ENCODE measurements at regions not wholly inside any gene's neighbourhood (a gene's known extent, or its start where the extent isn't known, plus 50 kb on each side); places are given as distances from the start of the nearest gene placed in this dataset.

DNA sequence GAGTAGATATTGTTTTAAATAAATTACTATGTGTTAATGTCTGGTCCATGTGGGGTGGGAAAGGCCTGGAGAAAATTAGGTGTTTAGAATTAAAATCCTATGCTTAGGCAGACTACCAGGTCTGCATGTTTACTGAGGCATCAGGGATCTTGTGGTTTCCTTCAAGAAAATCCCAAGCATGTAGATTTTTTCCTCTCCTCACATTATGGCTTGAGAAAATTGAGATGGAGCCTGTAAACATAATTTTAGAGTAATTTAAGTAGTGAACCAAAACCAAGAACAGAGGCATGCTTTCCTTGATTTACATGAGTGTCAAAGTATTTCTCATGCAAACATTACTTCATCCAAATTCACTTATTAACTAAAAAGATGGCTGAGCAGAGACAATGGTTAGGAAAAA lies 823.7 kb downstream of the AACS start:
- TF ChIP-seq, protein P1, sequence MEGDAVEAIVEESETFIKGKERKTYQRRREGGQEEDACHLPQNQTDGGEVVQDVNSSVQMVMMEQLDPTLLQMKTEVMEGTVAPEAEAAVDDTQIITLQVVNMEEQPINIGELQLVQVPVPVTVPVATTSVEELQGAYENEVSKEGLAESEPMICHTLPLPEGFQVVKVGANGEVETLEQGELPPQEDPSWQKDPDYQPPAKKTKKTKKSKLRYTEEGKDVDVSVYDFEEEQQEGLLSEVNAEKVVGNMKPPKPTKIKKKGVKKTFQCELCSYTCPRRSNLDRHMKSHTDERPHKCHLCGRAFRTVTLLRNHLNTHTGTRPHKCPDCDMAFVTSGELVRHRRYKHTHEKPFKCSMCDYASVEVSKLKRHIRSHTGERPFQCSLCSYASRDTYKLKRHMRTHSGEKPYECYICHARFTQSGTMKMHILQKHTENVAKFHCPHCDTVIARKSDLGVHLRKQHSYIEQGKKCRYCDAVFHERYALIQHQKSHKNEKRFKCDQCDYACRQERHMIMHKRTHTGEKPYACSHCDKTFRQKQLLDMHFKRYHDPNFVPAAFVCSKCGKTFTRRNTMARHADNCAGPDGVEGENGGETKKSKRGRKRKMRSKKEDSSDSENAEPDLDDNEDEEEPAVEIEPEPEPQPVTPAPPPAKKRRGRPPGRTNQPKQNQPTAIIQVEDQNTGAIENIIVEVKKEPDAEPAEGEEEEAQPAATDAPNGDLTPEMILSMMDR (IDR thresholded peaks at IDR 0.05 in 8 of 11, conservative IDR thresholded peaks at IDR 0.05 in 3 of 11): no peak
- no peak for TF ChIP-seq POLR2A (IDR thresholded peaks at IDR 0.05)
